Keratinocyte (primary cell): ENCODE measurements at regions not wholly inside any gene's neighbourhood (a gene's known extent, or its start where the extent isn't known, plus 50 kb on each side); places are given as distances from the start of the nearest gene placed in this dataset.

ENCODE experiments used
- DNase-seq: peaks from one replicate; pipeline ENCODE4 v3.0.0-alpha.2; 2011; ENCODE audit warnings: low read depth, missing footprints, low spot score
- FAIRE-seq: peaks from 2 replicates; lab custom pipeline; 2011; peaks lifted over from hg19 to GRCh38; lab: Jason Lieb, UNC
- H2AFZ ChIP-seq: 2 replicates; pipeline ENCODE4 v1.6.0; 2012; ENCODE audit warnings: low read length, control low read depth, inconsistent platforms; ENCODE audit not compliant: control insufficient read depth
- H3K27ac ChIP-seq: 2 replicates; pipeline ENCODE4 v1.5.1; 2011; ENCODE audit warnings: low read length; ENCODE audit not compliant: control insufficient read depth, insufficient read depth
- H3K27me3 ChIP-seq: 3 replicates; pipeline ENCODE4 v1.6.0; 2011; ENCODE audit warnings: low read length; ENCODE audit not compliant: control insufficient read depth, insufficient read depth; ENCODE audit errors: extremely low read depth
- H3K36me3 ChIP-seq, 2 experiments: 2 replicates in 1 of 2; 3 replicates in 1 of 2; pipeline ENCODE4 v1.5.1; 2011; ENCODE audit warnings: low read length in 2 of 2, mild to moderate bottlenecking in 1 of 2; ENCODE audit not compliant: control insufficient read depth in 2 of 2, insufficient read depth in 2 of 2; ENCODE audit errors: extremely low read depth in 1 of 2
- H3K4me1 ChIP-seq: 3 replicates; pipeline ENCODE4 v1.5.1; 2011; ENCODE audit warnings: low read length; ENCODE audit not compliant: control insufficient read depth, insufficient read depth; ENCODE audit errors: extremely low read depth
- H3K4me2 ChIP-seq: 3 replicates; pipeline ENCODE4 v1.6.0; 2011; ENCODE audit warnings: low read depth, low read length; ENCODE audit not compliant: control insufficient read depth, insufficient read depth; ENCODE audit errors: extremely low read depth
- H3K4me3 ChIP-seq, 3 experiments: fragments of 200-600 bp in 1 of 3; sonication (generic) in 1 of 3; 2 replicates in 2 of 3; 3 replicates in 1 of 3; pipeline ENCODE4 v1.5.1; 2011 to 2016; ENCODE audit warnings: low read length in 3 of 3, mild to moderate bottlenecking in 3 of 3, control low read depth in 2 of 3, inconsistent platforms in 1 of 3, low read depth in 1 of 3, mixed read lengths in 1 of 3, mixed run types in 1 of 3, moderate library complexity in 1 of 3; ENCODE audit not compliant: control insufficient read depth in 2 of 3, insufficient read depth in 2 of 3; ENCODE audit errors: extremely low read depth in 1 of 3
- H3K79me2 ChIP-seq: 2 replicates; pipeline ENCODE4 v1.6.0; 2012; ENCODE audit warnings: low read length; ENCODE audit not compliant: control insufficient read depth, insufficient read depth
- H3K9ac ChIP-seq: 3 replicates; pipeline ENCODE4 v1.6.0; 2011; ENCODE audit warnings: low read length; ENCODE audit not compliant: control insufficient read depth, insufficient read depth; ENCODE audit errors: extremely low read depth
- H3K9me1 ChIP-seq: 3 replicates; pipeline ENCODE4 v1.6.0; 2011; ENCODE audit warnings: low read length; ENCODE audit not compliant: control insufficient read depth, insufficient read depth; ENCODE audit errors: extremely low read depth
- H3K9me3 ChIP-seq: 2 replicates; pipeline ENCODE4 v1.5.1; 2012; ENCODE audit warnings: low read depth, low read length; ENCODE audit not compliant: control insufficient read depth
- H4K20me1 ChIP-seq: 3 replicates; pipeline ENCODE4 v1.6.0; 2011; ENCODE audit warnings: low read length; ENCODE audit not compliant: control insufficient read depth, insufficient read depth; ENCODE audit errors: extremely low read depth
- CTCF ChIP-seq, 3 experiments: IDR thresholded peaks in 1 of 3; conservative IDR thresholded peaks in 1 of 3; optimal IDR thresholded peaks in 1 of 3; 2 replicates in 2 of 3; 3 replicates in 1 of 3; pipeline versions ENCODE3 to v1.5.1; 2011; ENCODE audit warnings: low read length in 3 of 3, mild to moderate bottlenecking in 3 of 3, moderate library complexity in 2 of 3, control low read depth in 1 of 3, inconsistent platforms in 1 of 3; ENCODE audit not compliant: insufficient read depth in 2 of 3; ENCODE audit errors: extremely low read depth in 1 of 3
- EZH2 ChIP-seq: IDR thresholded peaks from one replicate; pipeline ENCODE4 v1.6.1; 2012; ENCODE audit warnings: inconsistent platforms, mild to moderate bottlenecking, low read length, moderate library complexity
- dilution Hi-C: fragments of 300-500 bp; cut with MboI; formaldehyde crosslinking; loops from one replicate; pipeline ENCODE4 v1.7.0; 2020; ENCODE audit warnings: low sequenced_read_pairs; ENCODE audit not compliant: extremely low pct_ligation_motif_present

DNA sequence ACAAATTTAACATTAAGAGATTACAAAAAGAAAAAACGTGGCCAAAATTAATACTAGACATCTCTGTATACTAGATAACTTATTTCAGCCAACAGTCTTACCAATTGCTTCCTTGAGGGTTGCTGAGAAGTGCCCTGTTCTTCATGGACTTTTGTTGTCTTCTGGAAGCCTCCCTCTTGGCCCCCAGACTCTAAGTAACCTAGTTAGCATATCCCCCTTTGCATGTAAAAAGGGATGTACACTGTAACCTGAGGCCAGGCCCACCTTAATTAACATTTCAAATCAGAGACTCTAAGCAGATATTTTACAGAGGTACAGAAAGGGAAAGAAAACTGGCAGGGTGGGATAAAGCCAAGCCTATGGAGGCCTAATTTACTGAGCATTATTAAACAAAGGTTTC lies 1047.3 kb downstream of the ADGRL2 start:
- TF ChIP-seq CTCF (optimal IDR thresholded peaks at IDR 0.05 in 1 of 3, IDR thresholded peaks at IDR 0.05 in 1 of 3, conservative IDR thresholded peaks at IDR 0.05 in 1 of 3; ENCODE audit: extremely low read depth in 1 of 3, insufficient read depth in 2 of 3, low read length in 3 of 3) (no peak), EZH2 (no peak)
- H3K36me3 ChIP-seq: no peaks in the 10 kb centered on the region
- H3K9me3 ChIP-seq: no peaks in the 10 kb centered on the region
- no peak overlapping the region for H3K4me3 ChIP-seq
- no peak overlapping the region for H3K9ac ChIP-seq
- no peaks in the 10 kb centered on the region for H3K79me2 ChIP-seq
- dilution Hi-C loops: no loop called here
- no peak overlapping the region for H2AFZ ChIP-seq
- no peaks in the 10 kb centered on the region for H3K27me3 ChIP-seq
- H3K4me1 ChIP-seq: no peaks in the 10 kb centered on the region
- no peaks in the 10 kb centered on the region for H4K20me1 ChIP-seq
- no peak overlapping the region for H3K27ac ChIP-seq
- FAIRE-seq (no peak), DNase-seq (no peak)
- no peaks in the 10 kb centered on the region for H3K9me1 ChIP-seq
- no peak overlapping the region for H3K4me2 ChIP-seq

DNA sequence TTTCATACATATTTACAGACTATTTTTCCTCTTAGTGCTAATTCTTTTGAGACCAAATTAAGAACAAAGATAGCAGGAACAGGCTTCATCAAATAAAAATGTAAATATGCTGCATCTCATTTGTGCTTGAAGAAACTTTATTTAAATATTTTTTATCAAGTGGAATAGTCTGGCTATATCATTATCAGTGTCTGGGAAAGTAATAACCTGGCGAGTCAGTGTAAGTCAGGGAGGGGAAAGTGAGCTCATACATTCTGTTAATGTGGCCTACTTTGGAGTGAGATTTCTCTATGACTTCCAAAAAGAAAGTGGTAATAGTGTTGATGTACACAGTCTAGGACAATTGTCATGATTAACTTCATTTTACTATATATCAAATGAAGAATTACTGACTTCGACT lies 1045.1 kb downstream of the ADGRL2 start:
- no peak overlapping the region for H2AFZ ChIP-seq
- H4K20me1 ChIP-seq: no peaks in the 10 kb centered on the region
- DNase-seq (no peak), FAIRE-seq (no peak)
- H3K9me3 ChIP-seq: no peaks in the 10 kb centered on the region
- dilution Hi-C loops: no loop called here
- H3K9ac ChIP-seq: no peak overlapping the region
- no peaks in the 10 kb centered on the region for H3K36me3 ChIP-seq
- H3K4me1 ChIP-seq: no peaks in the 10 kb centered on the region
- no peak overlapping the region for H3K4me3 ChIP-seq
- TF ChIP-seq EZH2 (no peak), CTCF (optimal IDR thresholded peaks at IDR 0.05 in 1 of 3, IDR thresholded peaks at IDR 0.05 in 1 of 3, conservative IDR thresholded peaks at IDR 0.05 in 1 of 3; ENCODE audit: extremely low read depth in 1 of 3, insufficient read depth in 2 of 3, low read length in 3 of 3) (no peak)
- H3K4me2 ChIP-seq: no peak overlapping the region
- no peak overlapping the region for H3K27ac ChIP-seq
- no peaks in the 10 kb centered on the region for H3K79me2 ChIP-seq
- H3K27me3 ChIP-seq: no peaks in the 10 kb centered on the region
- H3K9me1 ChIP-seq: no peaks in the 10 kb centered on the region
